ENCODE measurements at regions not wholly inside any gene's neighbourhood (a gene's known extent, or its start where the extent isn't known, plus 50 kb on each side); places are given as distances from the start of the nearest gene placed in this dataset.

- H3K36me3 Mint-ChIP-seq: no peaks in the 10 kb centered on the region
- DNase-seq (ENCODE audit: extremely low spot score, unreplicated experiment): no peak
- no peaks in the 10 kb centered on the region for H3K4me1 Mint-ChIP-seq (ENCODE audit: unreplicated experiment)
- no peak for TF ChIP-seq CTCF (conservative IDR thresholded peaks at IDR 0.05)
- H3K27me3 Mint-ChIP-seq: peaks cover 7% of the 10 kb centered on the region
- H3K4me3 Mint-ChIP-seq: no peak overlapping the region
- H3K9me3 Mint-ChIP-seq: peaks cover 9% of the 10 kb centered on the region
- no peak overlapping the region for H3K27ac Mint-ChIP-seq
These were observed 146.0 kb upstream of the MAST4 start for GRCh38 chr5:66450237-66450636.

DNA sequence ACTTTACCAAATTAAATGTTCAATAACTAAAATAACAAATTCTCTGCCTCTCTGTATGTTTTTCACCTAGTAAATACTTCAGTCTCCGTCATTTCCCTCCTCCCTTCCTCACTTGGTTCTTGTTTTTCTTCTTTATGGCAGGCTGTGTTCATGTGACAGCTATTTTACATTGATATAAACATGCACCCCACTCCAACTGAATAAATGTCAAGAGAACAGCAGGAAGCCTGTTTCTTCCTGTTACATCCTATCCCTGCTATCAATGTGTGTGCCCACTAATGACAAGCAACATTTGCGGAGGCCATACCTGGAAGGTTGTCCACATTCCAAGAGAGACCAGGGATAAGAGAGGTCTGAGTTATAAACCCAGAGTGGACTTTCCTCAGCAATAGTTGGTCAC lies 145.2 kb upstream of the MAST4 start:
- Mint-ChIP-seq H3K4me3 (no peak overlapping the region), H3K9me3 (peaks cover 9% of the 10 kb centered on the region), H3K4me1 (ENCODE audit: unreplicated experiment) (no peaks in the 10 kb centered on the region), H3K36me3 (no peaks in the 10 kb centered on the region), H3K27ac (no peak overlapping the region), H3K27me3 (peaks cover 7% of the 10 kb centered on the region)
- no peak for TF ChIP-seq CTCF (conservative IDR thresholded peaks at IDR 0.05)
- no peak for DNase-seq (ENCODE audit: extremely low spot score, unreplicated experiment)

GRCh38 chr5:66452109-66452508 lies 144.1 kb upstream of the MAST4 start:
- TF ChIP-seq CTCF (conservative IDR thresholded peaks at IDR 0.05): no peak
- H3K36me3 Mint-ChIP-seq: no peaks in the 10 kb centered on the region
- H3K4me1 Mint-ChIP-seq (ENCODE audit: unreplicated experiment): no peaks in the 10 kb centered on the region
- no peak overlapping the region for H3K4me3 Mint-ChIP-seq
- no peak for DNase-seq (ENCODE audit: extremely low spot score, unreplicated experiment)
- H3K27ac Mint-ChIP-seq: no peak overlapping the region
- H3K27me3 Mint-ChIP-seq: peaks cover 7% of the 10 kb centered on the region
- H3K9me3 Mint-ChIP-seq: peaks cover 9% of the 10 kb centered on the region

GRCh38 chr5:66454186-66455078 lies 141.8 kb upstream of the MAST4 start:
- peaks cover 4% of the 10 kb centered on the region for H3K27me3 Mint-ChIP-seq
- no peaks in the 10 kb centered on the region for H3K4me1 Mint-ChIP-seq (ENCODE audit: unreplicated experiment)
- no peak for DNase-seq (ENCODE audit: extremely low spot score, unreplicated experiment)
- H3K4me3 Mint-ChIP-seq: no peak overlapping the region
- H3K36me3 Mint-ChIP-seq: no peaks in the 10 kb centered on the region
- no peak overlapping the region for H3K27ac Mint-ChIP-seq
- TF ChIP-seq CTCF (conservative IDR thresholded peaks at IDR 0.05): no peak
- H3K9me3 Mint-ChIP-seq: peaks cover 3% of the 10 kb centered on the region

- no peaks in the 10 kb centered on the region for H3K36me3 Mint-ChIP-seq
- no peaks in the 10 kb centered on the region for H3K9me3 Mint-ChIP-seq
- H3K4me3 Mint-ChIP-seq: no peak overlapping the region
- peaks cover 22% of the 10 kb centered on the region for H3K27me3 Mint-ChIP-seq
- no peak for TF ChIP-seq CTCF (conservative IDR thresholded peaks at IDR 0.05)
- H3K4me1 Mint-ChIP-seq (ENCODE audit: unreplicated experiment): no peaks in the 10 kb centered on the region
- no peak overlapping the region for H3K27ac Mint-ChIP-seq
- DNase-seq (ENCODE audit: extremely low spot score, unreplicated experiment): no peak
These were observed 136.5 kb upstream of the MAST4 start for GRCh38 chr5:66459728-66460127.
